Chondrocyte (in vitro differentiated cells): ENCODE measurements at regions not wholly inside any gene's neighbourhood (a gene's known extent, or its start where the extent isn't known, plus 50 kb on each side); places are given as distances from the start of the nearest gene placed in this dataset.

Experiments
- DNase-seq: peaks from one replicate; pipeline ENCODE4 v3.0.0; 2021; ENCODE audit warnings: mixed read lengths, low spot score
- H3K27ac Mint-ChIP-seq: one replicate; pipeline ENCODE4 v1.8.0; 2021; ENCODE audit warnings: mild to moderate bottlenecking, moderate library complexity, mixed read lengths; ENCODE audit not compliant: unreplicated experiment
- H3K27me3 Mint-ChIP-seq: 2 replicates; pipeline ENCODE4 v1.8.0; 2021; ENCODE audit warnings: low read depth, mixed read lengths
- H3K36me3 Mint-ChIP-seq: 2 replicates; pipeline ENCODE4 v1.8.0; 2021; ENCODE audit warnings: low read depth, mixed read lengths
- H3K4me1 Mint-ChIP-seq: 2 replicates; pipeline ENCODE4 v1.8.0; 2021; ENCODE audit warnings: low read depth, mild to moderate bottlenecking, mixed read lengths
- H3K4me3 Mint-ChIP-seq: one replicate; pipeline ENCODE4 v1.8.0; 2021; ENCODE audit warnings: mild to moderate bottlenecking, moderate library complexity, mixed read lengths; ENCODE audit not compliant: unreplicated experiment
- H3K9me3 Mint-ChIP-seq: 2 replicates; pipeline ENCODE4 v1.8.0; 2021; ENCODE audit warnings: low read depth, mixed read lengths
- CTCF ChIP-seq: fragments of 200-600 bp; sonication (generic); IDR thresholded peaks from 2 replicates; pipeline ENCODE4 v1.5.0; 2021; ENCODE audit warnings: antibody characterized with exemption, mild to moderate bottlenecking, moderate library complexity

- peak; percentile 73 for DNase-seq
- H3K4me3 Mint-ChIP-seq = no peak overlapping the region
- H3K27ac Mint-ChIP-seq = no peak overlapping the region
- peaks cover 27% of the 10 kb centered on the region for H3K4me1 Mint-ChIP-seq
- H3K36me3 Mint-ChIP-seq = peaks cover 2% of the 10 kb centered on the region
- H3K9me3 Mint-ChIP-seq = peaks cover 2% of the 10 kb centered on the region
- TF ChIP-seq CTCF = peak; percentile 90
- peaks cover 20% of the 10 kb centered on the region for H3K27me3 Mint-ChIP-seq
Measured at GRCh38 chr14:25132732-25133422, 82.9 kb upstream of the STXBP6 start.

DNA sequence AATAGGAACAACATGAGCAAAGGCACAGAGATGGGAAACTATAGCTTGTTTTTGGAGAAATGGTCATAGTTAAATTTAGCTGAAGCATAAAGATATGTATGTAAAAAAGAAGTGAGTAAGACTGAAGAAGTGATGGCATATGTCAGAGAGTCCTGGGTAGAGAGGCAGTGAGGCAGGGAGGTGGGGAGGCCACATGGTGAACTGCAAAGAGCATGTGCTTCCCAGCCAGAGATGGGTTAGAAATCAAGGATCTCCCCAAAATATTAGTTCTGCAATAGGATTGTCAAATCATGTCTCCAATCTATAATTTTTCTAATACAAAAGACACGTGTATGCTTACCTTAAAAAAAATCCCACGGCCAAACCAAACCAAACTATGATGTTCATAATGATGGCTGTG, 82.1 kb upstream of the STXBP6 start:
- H3K9me3 Mint-ChIP-seq = no peaks in the 10 kb centered on the region
- H3K4me3 Mint-ChIP-seq = no peak overlapping the region
- no peak for DNase-seq
- H3K4me1 Mint-ChIP-seq = peaks cover 27% of the 10 kb centered on the region
- TF ChIP-seq CTCF = no peak
- peaks cover 1% of the 10 kb centered on the region for H3K36me3 Mint-ChIP-seq
- H3K27ac Mint-ChIP-seq = no peak overlapping the region
- H3K27me3 Mint-ChIP-seq = peaks cover 20% of the 10 kb centered on the region

GRCh38 chr14:25122843-25123242, 72.9 kb upstream of the STXBP6 start:
- Mint-ChIP-seq H3K36me3 (no peaks in the 10 kb centered on the region), H3K27ac (no peak overlapping the region), H3K9me3 (no peaks in the 10 kb centered on the region), H3K4me1 (peaks cover 11% of the 10 kb centered on the region), H3K4me3 (no peak overlapping the region), H3K27me3 (no peaks in the 10 kb centered on the region)
- no peak for DNase-seq
- no peak for TF ChIP-seq CTCF

- H3K27ac Mint-ChIP-seq = no peak overlapping the region
- H3K27me3 Mint-ChIP-seq = no peaks in the 10 kb centered on the region
- H3K4me1 Mint-ChIP-seq = peaks cover 11% of the 10 kb centered on the region
- no peaks in the 10 kb centered on the region for H3K36me3 Mint-ChIP-seq
- H3K4me3 Mint-ChIP-seq = no peak overlapping the region
- TF ChIP-seq CTCF = no peak
- DNase-seq = no peak
- no peaks in the 10 kb centered on the region for H3K9me3 Mint-ChIP-seq
Measured at GRCh38 chr14:25122211-25122610, 72.3 kb upstream of the STXBP6 start.

- H3K4me1 Mint-ChIP-seq = peaks cover 14% of the 10 kb centered on the region
- no peak for DNase-seq
- H3K9me3 Mint-ChIP-seq = no peaks in the 10 kb centered on the region
- H3K27me3 Mint-ChIP-seq = no peaks in the 10 kb centered on the region
- no peak overlapping the region for H3K4me3 Mint-ChIP-seq
- peak overlapping the region; percentile 15 for H3K27ac Mint-ChIP-seq
- TF ChIP-seq CTCF = no peak
- H3K36me3 Mint-ChIP-seq = no peaks in the 10 kb centered on the region
Measured at GRCh38 chr14:25121337-25122129, 71.6 kb upstream of the STXBP6 start.
